ENCODE measurements at regions not wholly inside any gene's neighbourhood (a gene's known extent, or its start where the extent isn't known, plus 50 kb on each side); places are given as distances from the start of the nearest gene placed in this dataset.
"Not testable (repeated sequence)": the region's sequence is repeated elsewhere in the genome, so short reads cannot be mapped to it uniquely, and the experiment has no call there.

GRCh38 chr4:13985837-13986236, 358.3 kb upstream of the BOD1L1 start:
- no peak for DNase-seq (ENCODE audit: low read depth in 3 of 3)

DNA sequence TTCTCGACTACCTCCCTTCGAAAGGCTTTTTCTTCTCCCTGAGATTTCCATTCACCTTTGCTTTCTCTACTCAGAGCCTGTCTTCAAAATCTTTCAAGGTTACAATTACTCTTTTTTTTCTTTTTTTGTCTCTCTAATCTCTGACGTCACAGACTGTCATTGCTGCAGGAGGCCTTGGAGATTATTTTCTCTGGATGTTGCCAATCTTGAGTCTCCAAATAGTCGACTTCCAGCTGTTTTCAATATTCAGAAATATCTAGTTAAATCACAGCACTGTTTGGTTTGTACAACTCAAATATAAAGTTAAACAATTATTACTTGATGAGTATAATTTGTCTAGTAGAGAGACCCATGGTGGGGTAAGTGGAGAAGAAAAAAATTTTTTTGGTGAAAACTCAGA, 359.0 kb upstream of the BOD1L1 start:
- DNase-seq (ENCODE audit: low read depth in 3 of 3) = no peak

DNA sequence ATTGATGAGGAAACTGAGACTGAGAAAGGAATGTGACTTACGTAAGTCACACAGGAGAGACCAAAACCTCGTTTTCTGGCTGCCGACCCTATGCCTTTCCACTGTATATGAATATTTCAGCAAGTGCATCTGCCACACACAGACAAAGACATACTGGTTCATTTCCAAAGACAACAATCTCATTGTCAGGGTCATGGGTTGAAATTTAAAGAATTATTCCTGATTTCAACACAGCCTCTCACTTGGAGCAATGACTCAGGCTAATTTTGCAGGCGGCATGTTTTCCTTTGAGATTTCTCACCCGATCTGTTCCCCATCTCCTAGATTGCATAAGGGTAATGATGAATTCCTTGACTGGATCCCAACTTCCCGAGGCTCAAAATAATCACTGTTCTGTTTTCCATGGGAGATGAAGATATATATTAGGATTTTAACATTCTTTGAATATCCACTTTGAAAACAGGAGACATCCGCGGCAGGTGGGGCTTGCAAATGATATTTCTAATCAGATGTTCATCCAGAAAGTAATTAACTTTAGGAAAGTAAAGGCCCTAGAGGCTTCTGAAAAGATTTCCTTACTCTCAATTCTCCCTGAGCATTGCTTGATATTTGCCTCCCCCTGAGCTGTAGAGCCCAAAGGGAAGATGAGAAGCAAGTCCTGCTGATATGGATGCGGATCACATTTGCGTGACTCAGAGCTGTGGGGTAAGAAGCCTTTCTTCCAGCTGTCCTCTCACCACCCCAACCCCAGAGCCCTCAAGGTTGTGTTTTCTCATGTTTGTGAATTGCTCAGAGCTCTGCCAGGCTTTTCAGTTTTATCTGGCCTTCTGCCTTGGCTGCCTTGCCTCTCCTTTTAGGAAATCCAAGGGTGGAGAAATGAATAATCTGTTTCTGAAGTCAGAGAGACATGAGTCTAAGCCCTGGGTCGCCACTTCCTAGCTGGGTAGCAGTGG, 361.1 kb upstream of the BOD1L1 start:
- DNase-seq (ENCODE audit: low read depth in 3 of 3) = no peak

GRCh38 chr4:13989501-13989900, 362.0 kb upstream of the BOD1L1 start:
- DNase-seq (ENCODE audit: low read depth in 3 of 3) = no peak

DNA sequence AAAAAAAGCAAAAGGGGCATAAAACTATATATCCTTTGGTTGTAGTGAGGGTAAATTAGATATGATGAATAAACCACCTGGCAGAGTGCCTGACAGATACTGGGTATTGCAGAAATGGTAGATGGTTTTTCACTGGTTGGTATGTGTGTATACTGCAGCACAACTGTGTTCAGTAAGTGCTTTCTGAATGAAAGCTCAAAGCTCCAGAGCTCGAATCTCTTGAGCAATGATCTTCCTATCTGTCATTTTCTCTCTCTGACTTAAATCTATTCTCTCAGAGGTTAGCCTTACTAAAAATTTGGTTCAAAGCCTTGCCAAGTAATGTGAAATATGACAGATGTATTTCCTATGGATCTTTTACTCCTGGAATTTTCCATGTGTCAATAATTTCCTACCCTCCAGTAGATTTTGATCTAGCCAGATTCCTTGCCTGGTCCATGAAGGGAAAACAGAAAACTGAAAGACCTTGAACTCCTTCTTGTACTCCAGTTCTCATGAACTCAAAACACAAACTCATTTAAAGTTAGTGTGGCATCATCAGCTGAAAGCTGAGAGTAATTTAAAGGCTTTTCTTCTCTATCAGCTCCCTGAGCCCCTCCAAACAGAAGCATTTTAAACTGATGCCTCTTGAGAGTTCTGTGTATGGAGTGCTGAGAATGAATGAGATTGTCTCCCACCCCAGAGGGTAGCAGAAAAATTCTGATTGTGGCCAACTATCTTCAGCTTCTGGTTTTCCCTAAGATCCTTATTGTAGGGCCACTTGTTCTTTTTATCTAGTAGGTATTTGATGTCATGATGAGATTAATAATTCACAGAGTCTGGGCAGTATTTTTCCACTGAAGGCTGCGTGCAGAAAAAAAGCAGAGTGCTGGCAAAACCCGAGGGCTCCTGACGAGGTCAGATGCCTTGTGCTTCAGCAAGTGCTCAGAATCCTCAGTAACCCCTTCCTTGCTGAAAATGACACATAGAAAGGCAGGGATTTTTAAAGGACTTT, 363.4 kb upstream of the BOD1L1 start:
- no peak for DNase-seq (ENCODE audit: low read depth in 3 of 3)

GRCh38 chr4:13992041-13992440, 364.5 kb upstream of the BOD1L1 start:
- DNase-seq (ENCODE audit: low read depth in 3 of 3) = no peak

- no peak for DNase-seq (ENCODE audit: low read depth in 3 of 3)
Observed at GRCh38 chr4:13992975-13993520, 365.5 kb upstream of the BOD1L1 start.

DNA sequence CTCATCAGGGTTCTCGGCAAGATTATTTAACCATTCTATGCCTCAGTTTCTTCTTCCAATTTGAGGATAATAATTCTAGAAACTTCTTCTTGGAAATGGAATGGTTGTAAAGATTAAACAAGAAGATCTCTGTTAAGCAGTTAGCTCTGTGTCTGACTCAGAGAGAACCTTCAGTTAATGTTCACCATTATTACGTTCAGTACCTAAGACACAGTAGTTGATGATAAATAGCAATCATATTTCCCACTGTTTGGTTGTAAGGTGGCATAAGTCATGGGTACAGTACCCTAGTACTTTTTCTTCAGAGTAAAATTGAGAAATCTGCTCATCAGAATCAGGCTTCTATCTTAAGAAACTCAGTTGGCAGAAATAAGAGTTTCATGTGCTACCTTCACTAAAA, 366.5 kb upstream of the BOD1L1 start:
- no peak for DNase-seq (ENCODE audit: low read depth in 3 of 3)

DNA sequence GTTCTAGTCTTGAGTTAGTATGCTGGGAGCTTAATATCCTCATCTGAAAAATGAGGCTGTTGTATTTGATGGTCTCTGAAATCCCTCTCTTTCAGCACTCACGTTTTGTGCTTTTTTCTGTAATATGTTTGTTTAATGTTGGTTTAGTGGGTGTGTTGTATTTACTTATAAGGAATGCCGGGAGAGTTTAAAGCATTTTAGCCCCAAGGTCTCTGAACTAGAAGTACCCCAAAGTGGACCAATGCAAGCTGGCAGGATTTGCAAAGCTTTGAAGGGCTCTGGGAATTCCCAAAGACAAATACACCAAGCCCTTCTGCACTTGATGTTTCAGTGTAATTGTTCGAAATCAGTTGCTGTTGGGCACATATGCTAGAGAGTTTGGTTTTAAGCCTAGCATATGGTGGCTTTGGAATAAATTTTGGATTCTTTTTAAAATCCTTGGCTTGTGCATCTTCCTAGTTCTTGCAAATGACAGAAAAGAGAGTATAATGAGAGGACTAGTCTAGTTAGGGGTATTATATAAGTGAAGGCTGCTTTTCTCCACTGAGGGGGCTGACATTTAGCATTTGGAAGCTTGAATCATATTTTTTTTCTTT, 371.4 kb upstream of the BOD1L1 start:
- no peak for DNase-seq (ENCODE audit: low read depth in 3 of 3)

DNA sequence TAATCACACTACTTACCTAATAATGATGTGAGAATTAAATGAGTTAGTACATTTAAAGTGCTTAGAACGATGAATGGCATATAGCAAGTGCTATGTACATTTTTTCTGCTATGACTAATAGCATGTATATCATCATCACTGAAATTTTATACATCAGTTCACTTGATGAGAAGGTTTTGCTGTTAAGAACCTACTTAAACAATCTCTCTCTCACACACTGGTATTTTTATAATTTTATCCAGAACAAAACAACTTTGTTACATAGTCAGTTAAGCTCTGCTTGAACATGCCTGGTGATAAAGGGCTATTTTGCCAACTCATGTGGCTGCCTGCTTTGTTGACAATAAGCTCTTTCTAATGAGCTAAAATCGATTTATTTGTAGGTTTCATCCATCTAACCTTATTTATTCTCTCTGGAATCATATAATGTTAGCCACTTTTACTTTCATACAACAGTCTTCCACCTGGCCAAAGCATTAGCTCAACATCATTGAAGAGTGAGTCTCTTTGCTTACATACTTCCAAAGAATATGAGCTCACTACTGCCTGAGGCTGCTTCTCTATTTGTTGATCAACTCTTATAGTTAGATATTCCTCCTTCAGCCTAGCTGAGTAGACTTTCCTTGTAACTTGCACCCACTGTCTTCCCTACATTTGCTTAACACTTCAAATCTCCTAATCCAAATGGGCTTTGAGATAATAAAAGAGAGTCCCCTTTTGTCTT, 372.7 kb upstream of the BOD1L1 start:
- no peak for DNase-seq (ENCODE audit: low read depth in 3 of 3)

DNA sequence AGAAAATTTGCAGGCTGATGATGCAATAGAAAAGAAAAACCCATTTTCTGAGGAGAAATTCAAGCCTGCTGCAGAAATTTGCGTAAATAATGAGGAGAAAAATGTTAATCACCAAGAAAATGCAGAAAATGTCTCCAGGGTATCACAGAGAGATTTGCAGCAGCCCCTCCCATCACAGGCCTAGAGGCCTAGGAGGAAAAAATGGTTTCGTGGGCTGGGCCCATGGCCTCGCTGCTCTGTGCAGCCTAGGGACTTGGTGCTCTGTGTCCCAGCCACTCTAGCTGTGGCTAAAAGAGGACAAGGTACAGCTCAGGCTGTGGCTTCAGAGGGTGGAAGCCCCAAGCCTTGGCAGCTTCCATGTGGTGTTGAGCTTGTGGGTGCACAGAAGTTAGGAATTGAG, 374.8 kb upstream of the BOD1L1 start:
- DNase-seq (ENCODE audit: low read depth in 3 of 3) = not testable (repeated sequence)

DNA sequence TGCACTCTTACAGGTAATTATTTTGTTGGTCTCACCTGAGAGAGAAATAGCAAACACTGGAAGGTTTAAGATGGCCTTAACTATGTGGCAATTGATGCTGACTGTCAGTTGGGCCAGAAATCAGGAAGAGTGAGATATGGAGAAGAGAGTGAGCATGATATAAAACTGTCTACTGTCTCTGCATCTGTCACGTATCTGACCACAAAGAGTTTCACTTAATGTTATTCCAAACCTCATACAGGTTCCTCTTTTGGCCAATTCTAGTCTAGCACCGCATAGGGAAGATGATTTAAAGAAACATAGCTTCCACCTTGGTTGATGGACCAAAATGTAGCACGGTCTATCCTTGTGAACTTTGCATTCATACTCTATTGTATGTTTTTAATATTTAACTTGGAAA, 381.0 kb upstream of the BOD1L1 start:
- no peak for DNase-seq (ENCODE audit: low read depth in 3 of 3)

- DNase-seq (ENCODE audit: low read depth in 3 of 3) = no peak
Observed at GRCh38 chr4:14018191-14018853, 390.8 kb upstream of the BOD1L1 start.

DNA sequence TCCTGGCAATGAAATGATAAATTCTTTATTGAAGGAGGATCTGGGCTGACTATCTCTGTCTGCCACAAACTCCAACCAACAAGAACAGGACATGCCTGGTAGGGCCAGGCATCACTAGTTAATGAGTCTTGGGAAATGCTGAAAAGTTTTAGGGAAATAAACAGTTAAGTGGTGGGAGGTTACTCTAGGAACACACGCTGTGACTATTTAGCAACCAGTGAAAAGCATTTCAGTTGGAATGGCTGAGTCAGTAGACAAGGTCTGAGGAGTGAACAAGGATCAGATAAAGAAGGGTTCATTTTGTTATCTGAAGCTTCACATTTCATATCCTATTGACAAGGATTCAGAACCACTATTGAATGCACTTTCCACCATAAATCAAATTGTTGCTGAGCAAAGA, 394.9 kb upstream of the BOD1L1 start:
- no peak for DNase-seq (ENCODE audit: low read depth in 3 of 3)

DNA sequence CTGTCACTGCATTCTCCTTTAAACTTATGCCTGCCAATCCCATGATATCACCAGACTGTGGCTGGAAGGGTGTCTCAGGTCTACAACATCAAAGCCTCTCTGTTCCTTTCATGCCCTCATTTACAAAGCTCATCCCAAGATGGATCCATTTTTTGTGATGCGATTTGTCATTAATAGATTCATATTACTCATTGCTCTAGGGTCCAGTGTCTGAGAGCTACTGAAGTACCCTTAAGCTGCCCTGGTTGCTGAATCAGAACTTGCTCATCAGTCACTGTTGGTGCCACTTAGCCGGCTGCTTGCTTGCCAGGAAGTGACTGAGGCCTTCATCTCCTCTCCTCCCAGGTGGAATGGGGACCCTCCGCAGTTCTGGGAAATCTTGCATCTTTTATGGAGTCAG, 395.5 kb upstream of the BOD1L1 start:
- no peak for DNase-seq (ENCODE audit: low read depth in 3 of 3)

DNA sequence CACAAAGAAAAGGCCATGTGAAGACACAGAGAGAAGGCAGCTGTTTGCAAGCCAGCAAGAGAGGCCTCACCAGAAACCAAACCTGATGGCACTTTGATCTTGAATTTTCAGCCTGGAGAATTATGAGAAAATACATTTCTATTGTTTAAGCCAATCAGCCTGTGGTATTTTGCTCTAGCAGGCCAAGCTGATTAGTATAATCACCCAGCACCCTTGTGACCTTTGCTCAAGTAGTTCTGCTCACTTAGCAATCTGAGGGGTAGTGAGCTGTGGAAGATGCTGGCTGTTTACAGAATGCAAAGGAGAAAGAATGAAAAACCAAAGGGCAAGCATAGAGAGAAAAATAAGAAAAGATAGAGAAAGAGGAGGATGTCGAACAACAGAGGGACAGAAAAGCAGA, 396.4 kb upstream of the BOD1L1 start:
- DNase-seq (ENCODE audit: low read depth in 3 of 3) = no peak

GRCh38 chr4:14025111-14025510, 397.6 kb upstream of the BOD1L1 start:
- no peak for DNase-seq (ENCODE audit: low read depth in 3 of 3)

DNA sequence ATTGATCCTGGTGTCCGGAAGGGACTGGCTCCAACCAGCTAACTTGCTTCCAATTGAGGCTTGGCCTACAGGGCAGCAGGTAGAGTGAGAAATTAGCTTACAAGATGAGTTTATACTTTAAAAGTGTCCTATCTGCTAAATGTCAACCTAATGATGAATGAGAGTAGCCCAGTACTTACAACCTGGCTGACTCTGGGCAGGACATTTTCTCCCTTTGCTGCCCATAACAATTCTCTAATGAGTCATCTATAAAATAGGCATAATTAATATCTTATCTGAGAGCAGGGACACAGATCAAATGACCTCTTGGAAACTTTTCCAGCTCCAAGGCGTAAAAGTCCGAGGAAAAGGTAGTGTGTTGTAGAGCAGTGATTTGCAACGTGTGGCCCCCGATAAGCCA, 398.4 kb upstream of the BOD1L1 start:
- DNase-seq (ENCODE audit: low read depth in 3 of 3) = no peak

- no peak for DNase-seq (ENCODE audit: low read depth in 3 of 3)
Observed at GRCh38 chr4:14028862-14029261, 401.3 kb upstream of the BOD1L1 start.

DNA sequence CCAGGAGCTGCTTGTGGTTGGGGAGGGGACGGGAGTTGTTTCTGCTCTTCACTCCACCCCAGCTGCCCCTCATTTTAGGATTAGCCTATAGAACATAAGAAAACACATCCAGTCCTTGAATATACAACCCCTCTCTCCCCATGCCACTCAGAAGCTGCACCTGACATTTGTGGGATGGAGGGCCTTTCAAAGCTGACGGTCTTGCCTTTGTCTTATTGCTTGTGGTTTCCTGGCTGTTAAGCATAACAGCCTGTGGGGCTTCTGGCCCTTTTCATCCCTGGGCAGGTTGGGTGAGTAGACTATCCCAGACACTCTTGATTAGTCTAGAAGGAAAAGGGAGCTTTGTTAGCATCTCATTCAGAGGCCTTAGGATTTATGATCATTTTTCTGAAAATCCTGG, 407.6 kb upstream of the BOD1L1 start:
- no peak for DNase-seq (ENCODE audit: low read depth in 3 of 3)

DNA sequence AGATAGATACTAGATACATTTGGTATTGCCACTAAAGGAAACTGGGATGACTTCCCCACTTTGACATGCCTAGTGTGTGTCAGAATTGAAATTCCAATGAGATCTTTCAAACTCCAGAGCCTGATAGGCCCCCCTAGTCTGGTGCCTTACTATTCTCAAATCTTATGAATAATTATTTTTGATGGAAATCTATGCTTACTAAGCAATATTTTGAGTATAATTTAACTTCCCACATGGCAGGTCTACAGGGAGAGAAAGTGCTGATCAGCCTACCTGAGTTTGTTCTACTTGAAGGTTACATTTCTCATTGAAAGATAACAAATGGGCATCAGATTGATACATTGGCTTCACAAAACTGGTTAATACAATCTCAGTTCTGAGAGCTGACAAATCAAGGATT, 415.7 kb upstream of the BOD1L1 start:
- DNase-seq (ENCODE audit: low read depth in 3 of 3) = no peak

Data from stimulated activated CD4-positive, alpha-beta T cell treated with anti-CD3 and anti-CD28 coated beads, TNF-alpha, amount 100 ng/mL, for 4 hours (primary cell).